ENCODE measurements at regions not wholly inside any gene's neighbourhood (a gene's known extent, or its start where the extent isn't known, plus 50 kb on each side); places are given as distances from the start of the nearest gene placed in this dataset.

GRCh38 chr7:22625251-22625650 is 101.7 kb upstream of the IL6 start:
- H3K36me3 ChIP-seq (ENCODE audit: control insufficient read depth, insufficient read depth, low read length) = no peaks in the 10 kb centered on the region
- no peak overlapping the region for H3K27ac ChIP-seq (ENCODE audit: low read depth, low read length)

DNA sequence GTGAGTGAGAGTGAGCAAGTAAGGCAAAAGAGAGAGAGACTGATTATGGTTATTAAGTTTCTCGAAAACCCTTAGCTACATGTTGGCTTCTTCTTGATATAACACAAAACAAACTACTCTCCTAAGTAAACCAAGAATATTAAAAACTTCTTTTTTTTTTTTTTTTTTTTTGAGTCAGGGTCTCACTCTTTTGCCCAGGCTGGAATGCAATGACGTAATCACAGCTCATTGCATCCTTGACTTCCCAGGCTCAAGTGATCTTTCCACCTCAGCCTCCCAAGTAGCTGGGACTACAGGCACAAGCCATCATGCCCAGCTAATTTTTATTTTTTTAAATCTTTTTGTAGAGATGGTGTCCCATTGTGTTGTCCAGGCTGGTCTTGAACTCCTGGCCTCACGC is 102.2 kb upstream of the IL6 start:
- H3K9me3 ChIP-seq (ENCODE audit: control insufficient read depth, insufficient read depth, low read length) = no peaks in the 10 kb centered on the region
- no peak overlapping the region for H3K4me3 ChIP-seq (ENCODE audit: low read depth, low read length)
- no peak overlapping the region for H3K9ac ChIP-seq (ENCODE audit: low read depth, low read length)
- H3K27me3 ChIP-seq (ENCODE audit: control insufficient read depth, insufficient read depth, low read length) = no peaks in the 10 kb centered on the region
- H3K36me3 ChIP-seq (ENCODE audit: control insufficient read depth, insufficient read depth, low read length) = no peaks in the 10 kb centered on the region
- H3K27ac ChIP-seq (ENCODE audit: low read depth, low read length) = no peak overlapping the region
- no peaks in the 10 kb centered on the region for H3K4me1 ChIP-seq (ENCODE audit: control insufficient read depth, insufficient read depth, low read length)

More at GRCh38 chr7:22625251-22625650, 101.7 kb upstream of the IL6 start:
- no peak overlapping the region for H3K4me3 ChIP-seq (ENCODE audit: low read depth, low read length)
- no peak overlapping the region for H3K9ac ChIP-seq (ENCODE audit: low read depth, low read length)
- no peaks in the 10 kb centered on the region for H3K4me1 ChIP-seq (ENCODE audit: control insufficient read depth, insufficient read depth, low read length)
- no peaks in the 10 kb centered on the region for H3K9me3 ChIP-seq (ENCODE audit: control insufficient read depth, insufficient read depth, low read length)
- no peaks in the 10 kb centered on the region for H3K27me3 ChIP-seq (ENCODE audit: control insufficient read depth, insufficient read depth, low read length)

DNA sequence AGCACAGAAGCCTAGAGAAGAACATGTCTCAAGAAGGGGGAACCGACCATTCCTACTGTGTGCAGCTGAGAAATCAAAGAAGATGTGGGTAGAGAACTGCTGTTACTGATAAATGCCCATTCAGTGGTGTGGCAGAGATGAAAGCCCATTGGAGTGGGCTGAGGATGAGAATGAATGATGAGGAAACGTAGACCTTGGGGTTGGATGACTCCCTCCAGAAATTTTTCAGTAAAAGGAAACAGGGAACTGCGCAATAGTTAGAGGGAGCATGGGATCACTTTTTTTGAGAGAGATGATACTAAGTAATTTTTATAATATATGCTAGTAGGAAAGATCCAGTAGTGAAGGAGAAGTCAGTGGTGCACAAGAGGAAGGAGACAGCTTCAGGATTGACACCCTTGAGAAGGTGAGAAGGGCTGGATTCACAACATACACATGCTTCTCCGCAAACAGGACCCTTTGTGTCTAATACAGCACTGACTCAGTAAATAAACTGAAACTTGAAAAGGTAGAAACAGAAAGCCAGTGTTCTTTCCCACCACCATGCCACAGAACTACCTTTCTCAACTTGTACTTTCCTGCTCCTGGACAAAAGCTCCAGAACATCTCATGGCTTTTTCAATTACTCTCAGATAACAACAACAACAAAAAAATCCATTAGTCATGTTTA is 104.7 kb upstream of the IL6 start:
- Histone ChIP-seq H3K4me3 (ENCODE audit: low read depth, low read length) (no peak overlapping the region), H3K9me3 (ENCODE audit: control insufficient read depth, insufficient read depth, low read length) (peaks cover 15% of the 10 kb centered on the region), H3K27me3 (ENCODE audit: control insufficient read depth, insufficient read depth, low read length) (no peaks in the 10 kb centered on the region), H3K9ac (ENCODE audit: low read depth, low read length) (no peak overlapping the region), H3K27ac (ENCODE audit: low read depth, low read length) (no peak overlapping the region), H3K4me1 (ENCODE audit: control insufficient read depth, insufficient read depth, low read length) (no peaks in the 10 kb centered on the region), H3K36me3 (ENCODE audit: control insufficient read depth, insufficient read depth, low read length) (no peaks in the 10 kb centered on the region)

DNA sequence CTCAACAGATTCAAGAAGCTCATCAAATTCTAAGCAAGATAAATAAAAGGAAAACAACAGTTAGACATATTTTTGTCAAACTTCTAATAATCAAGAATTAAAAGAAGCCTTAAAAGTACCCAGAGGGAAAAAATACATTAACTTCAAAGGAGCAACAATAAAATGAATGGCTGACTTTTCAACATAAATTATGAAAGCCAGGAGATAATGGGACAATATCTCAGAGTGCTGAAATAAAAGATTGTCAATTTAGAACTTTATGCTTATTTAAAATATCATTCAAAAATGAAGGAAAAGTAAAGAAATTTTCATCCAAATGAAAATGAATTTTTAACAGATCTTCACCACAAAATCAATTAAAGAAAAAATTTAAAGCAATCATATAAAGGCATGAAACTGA is 108.5 kb upstream of the IL6 start:
- Histone ChIP-seq H3K4me1 (ENCODE audit: control insufficient read depth, insufficient read depth, low read length) (no peaks in the 10 kb centered on the region), H3K4me3 (ENCODE audit: low read depth, low read length) (no peak overlapping the region), H3K27me3 (ENCODE audit: control insufficient read depth, insufficient read depth, low read length) (no peaks in the 10 kb centered on the region), H3K36me3 (ENCODE audit: control insufficient read depth, insufficient read depth, low read length) (no peaks in the 10 kb centered on the region), H3K9ac (ENCODE audit: low read depth, low read length) (no peak overlapping the region), H3K27ac (ENCODE audit: low read depth, low read length) (no peak overlapping the region), H3K9me3 (ENCODE audit: control insufficient read depth, insufficient read depth, low read length) (peaks cover 17% of the 10 kb centered on the region)

GRCh38 chr7:22617166-22617565 is 109.8 kb upstream of the IL6 start:
- peaks cover 17% of the 10 kb centered on the region for H3K9me3 ChIP-seq (ENCODE audit: control insufficient read depth, insufficient read depth, low read length)
- no peaks in the 10 kb centered on the region for H3K36me3 ChIP-seq (ENCODE audit: control insufficient read depth, insufficient read depth, low read length)
- H3K4me3 ChIP-seq (ENCODE audit: low read depth, low read length) = no peak overlapping the region
- no peaks in the 10 kb centered on the region for H3K27me3 ChIP-seq (ENCODE audit: control insufficient read depth, insufficient read depth, low read length)
- H3K27ac ChIP-seq (ENCODE audit: low read depth, low read length) = no peak overlapping the region
- H3K9ac ChIP-seq (ENCODE audit: low read depth, low read length) = no peak overlapping the region
- peaks cover 9% of the 10 kb centered on the region for H3K4me1 ChIP-seq (ENCODE audit: control insufficient read depth, insufficient read depth, low read length)

DNA sequence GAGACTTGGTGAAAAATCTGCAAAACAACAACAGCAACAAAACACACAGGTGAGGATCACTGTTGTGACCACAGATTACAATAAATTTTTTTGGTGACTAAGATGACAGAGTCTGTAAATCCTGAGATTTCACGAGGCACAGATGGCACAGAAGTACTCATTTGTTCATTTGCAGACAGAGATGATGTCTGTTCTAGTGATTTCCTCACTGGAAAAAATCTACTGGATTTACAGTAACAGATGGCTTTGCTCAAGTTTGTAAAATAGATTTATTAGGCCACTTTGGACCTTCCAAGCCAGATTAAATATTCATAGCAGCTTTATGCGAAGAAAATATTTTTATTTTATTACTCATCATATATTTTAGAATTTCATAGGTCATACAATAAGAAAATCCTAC is 113.5 kb upstream of the IL6 start:
- no peak overlapping the region for H3K27ac ChIP-seq (ENCODE audit: low read depth, low read length)
- H3K9me3 ChIP-seq (ENCODE audit: control insufficient read depth, insufficient read depth, low read length) = peaks cover 14% of the 10 kb centered on the region

GRCh38 chr7:22612776-22613175 is 112.8 kb upstream of the STEAP1B start:
- no peak overlapping the region for H3K9ac ChIP-seq (ENCODE audit: low read depth, low read length)
- H3K4me1 ChIP-seq (ENCODE audit: control insufficient read depth, insufficient read depth, low read length) = peaks cover 10% of the 10 kb centered on the region
- H3K9me3 ChIP-seq (ENCODE audit: control insufficient read depth, insufficient read depth, low read length) = peaks cover 7% of the 10 kb centered on the region; the same call in 1 of the 2 replicates
- no peak overlapping the region for H3K27ac ChIP-seq (ENCODE audit: low read depth, low read length)
- no peaks in the 10 kb centered on the region for H3K36me3 ChIP-seq (ENCODE audit: control insufficient read depth, insufficient read depth, low read length)
- H3K4me3 ChIP-seq (ENCODE audit: low read depth, low read length) = no peak overlapping the region
- H3K27me3 ChIP-seq (ENCODE audit: control insufficient read depth, insufficient read depth, low read length) = no peaks in the 10 kb centered on the region

More for the DNA sequence above, 113.5 kb upstream of the IL6 start:
- Histone ChIP-seq H3K36me3 (ENCODE audit: control insufficient read depth, insufficient read depth, low read length) (no peaks in the 10 kb centered on the region), H3K9ac (ENCODE audit: low read depth, low read length) (no peak overlapping the region), H3K27me3 (ENCODE audit: control insufficient read depth, insufficient read depth, low read length) (no peaks in the 10 kb centered on the region), H3K4me3 (ENCODE audit: low read depth, low read length) (no peak overlapping the region), H3K4me1 (ENCODE audit: control insufficient read depth, insufficient read depth, low read length) (peaks cover 10% of the 10 kb centered on the region)

DNA sequence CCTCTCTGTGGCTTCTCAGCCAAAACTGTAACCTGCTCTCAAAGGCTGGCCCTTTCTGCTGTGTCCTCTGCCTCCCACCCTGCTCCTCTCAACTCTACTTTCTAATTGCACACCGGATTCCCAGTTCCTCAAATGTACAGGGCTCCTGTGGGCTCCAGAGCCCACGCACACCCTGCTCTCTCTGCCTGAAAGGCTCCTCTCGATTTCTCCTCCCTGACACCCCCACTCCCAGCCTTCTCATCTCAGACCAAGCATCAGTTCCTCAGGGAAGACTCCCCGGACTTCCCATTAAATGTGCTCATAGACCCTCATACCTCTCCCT is 111.7 kb upstream of the STEAP1B start:
- H3K9ac ChIP-seq (ENCODE audit: low read depth, low read length) = no peak overlapping the region
- H3K36me3 ChIP-seq (ENCODE audit: control insufficient read depth, insufficient read depth, low read length) = no peaks in the 10 kb centered on the region

DNA sequence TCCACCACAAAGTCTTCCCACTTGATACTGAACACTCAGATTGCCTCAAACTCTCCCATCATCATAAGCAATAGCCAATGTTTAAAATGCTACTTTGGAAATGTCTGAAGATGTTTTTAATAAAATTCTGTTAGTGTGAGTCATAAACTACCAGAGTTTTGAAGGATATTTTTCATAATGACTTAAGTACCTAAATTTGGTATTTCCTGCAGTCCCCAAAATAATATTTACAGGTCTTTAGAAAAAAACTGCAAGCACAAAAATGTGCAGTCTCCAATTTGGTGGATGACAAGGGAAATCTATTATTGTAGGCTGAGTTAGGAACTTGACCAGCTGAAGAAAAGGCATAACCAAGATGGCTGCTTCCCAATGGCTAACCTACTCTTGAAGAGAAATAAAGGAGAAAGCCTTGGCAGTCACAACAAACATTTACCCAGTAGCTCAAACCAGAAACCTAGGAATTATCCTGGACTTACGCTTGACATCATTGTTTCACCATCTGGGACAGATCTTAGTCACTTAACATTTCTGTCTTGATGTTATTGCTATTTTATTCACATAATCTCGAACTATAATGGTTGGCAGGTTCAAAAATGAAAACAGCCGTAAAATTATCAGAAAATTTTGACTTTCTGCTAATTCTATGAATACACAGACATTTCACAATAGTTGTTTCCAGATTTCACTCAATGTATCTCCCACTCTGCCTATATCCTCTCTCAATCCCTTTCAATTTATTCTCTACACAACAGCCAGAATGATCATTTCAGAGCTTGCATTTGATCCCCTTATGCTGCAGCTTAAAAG is 111.2 kb upstream of the STEAP1B start:
- peaks cover 10% of the 10 kb centered on the region for H3K4me1 ChIP-seq (ENCODE audit: control insufficient read depth, insufficient read depth, low read length)
- no peak overlapping the region for H3K9ac ChIP-seq (ENCODE audit: low read depth, low read length)
- no peak overlapping the region for H3K27ac ChIP-seq (ENCODE audit: low read depth, low read length)

More for the DNA sequence above, 111.7 kb upstream of the STEAP1B start:
- no peak overlapping the region for H3K27ac ChIP-seq (ENCODE audit: low read depth, low read length)
- no peaks in the 10 kb centered on the region for H3K9me3 ChIP-seq (ENCODE audit: control insufficient read depth, insufficient read depth, low read length)
- no peak overlapping the region for H3K4me3 ChIP-seq (ENCODE audit: low read depth, low read length)
- no peaks in the 10 kb centered on the region for H3K27me3 ChIP-seq (ENCODE audit: control insufficient read depth, insufficient read depth, low read length)
- peaks cover 10% of the 10 kb centered on the region for H3K4me1 ChIP-seq (ENCODE audit: control insufficient read depth, insufficient read depth, low read length)

GRCh38 chr7:22610263-22610662 is 110.3 kb upstream of the STEAP1B start:
- Histone ChIP-seq H3K27me3 (ENCODE audit: control insufficient read depth, insufficient read depth, low read length) (no peaks in the 10 kb centered on the region), H3K4me1 (ENCODE audit: control insufficient read depth, insufficient read depth, low read length) (peaks cover 10% of the 10 kb centered on the region), H3K27ac (ENCODE audit: low read depth, low read length) (no peak overlapping the region)

More for the DNA sequence above, 111.2 kb upstream of the STEAP1B start:
- Histone ChIP-seq H3K9me3 (ENCODE audit: control insufficient read depth, insufficient read depth, low read length) (no peaks in the 10 kb centered on the region), H3K4me3 (ENCODE audit: low read depth, low read length) (no peak overlapping the region), H3K36me3 (ENCODE audit: control insufficient read depth, insufficient read depth, low read length) (no peaks in the 10 kb centered on the region), H3K27me3 (ENCODE audit: control insufficient read depth, insufficient read depth, low read length) (no peaks in the 10 kb centered on the region)

DNA sequence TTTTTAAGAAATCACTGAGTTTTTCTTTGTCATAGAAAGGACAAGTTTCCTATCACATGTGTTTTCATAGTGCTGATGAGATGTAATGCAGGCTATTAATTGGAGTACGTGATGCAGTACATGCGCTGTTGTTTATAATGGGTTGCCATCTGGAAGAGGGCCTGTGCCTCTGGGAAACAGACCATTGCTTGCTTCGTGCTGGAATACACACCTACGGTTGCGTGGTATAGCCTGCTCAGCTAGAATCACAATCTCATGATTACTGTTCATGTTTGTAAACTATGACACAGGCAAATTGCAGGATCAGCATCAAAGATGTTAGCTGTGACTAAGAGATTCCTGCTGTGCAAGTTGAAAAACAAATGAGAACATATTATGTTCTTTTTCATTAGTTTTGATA is 107.2 kb upstream of the STEAP1B start:
- Histone ChIP-seq H3K36me3 (ENCODE audit: control insufficient read depth, insufficient read depth, low read length) (no peaks in the 10 kb centered on the region), H3K27me3 (ENCODE audit: control insufficient read depth, insufficient read depth, low read length) (no peaks in the 10 kb centered on the region), H3K4me3 (ENCODE audit: low read depth, low read length) (no peak overlapping the region), H3K4me1 (ENCODE audit: control insufficient read depth, insufficient read depth, low read length) (0 out of 2 replicates have a peak, but pooled peaks cover 1% of the 10 kb centered on the region), H3K9ac (ENCODE audit: low read depth, low read length) (no peak overlapping the region), H3K9me3 (ENCODE audit: control insufficient read depth, insufficient read depth, low read length) (no peaks in the 10 kb centered on the region), H3K27ac (ENCODE audit: low read depth, low read length) (no peak overlapping the region)

More at GRCh38 chr7:22610263-22610662, 110.3 kb upstream of the STEAP1B start:
- no peak overlapping the region for H3K4me3 ChIP-seq (ENCODE audit: low read depth, low read length)
- no peaks in the 10 kb centered on the region for H3K9me3 ChIP-seq (ENCODE audit: control insufficient read depth, insufficient read depth, low read length)
- no peaks in the 10 kb centered on the region for H3K36me3 ChIP-seq (ENCODE audit: control insufficient read depth, insufficient read depth, low read length)
- no peak overlapping the region for H3K9ac ChIP-seq (ENCODE audit: low read depth, low read length)
